ENCODE measurements at regions not wholly inside any gene's neighbourhood (a gene's known extent, or its start where the extent isn't known, plus 50 kb on each side); places are given as distances from the start of the nearest gene placed in this dataset.

DNA sequence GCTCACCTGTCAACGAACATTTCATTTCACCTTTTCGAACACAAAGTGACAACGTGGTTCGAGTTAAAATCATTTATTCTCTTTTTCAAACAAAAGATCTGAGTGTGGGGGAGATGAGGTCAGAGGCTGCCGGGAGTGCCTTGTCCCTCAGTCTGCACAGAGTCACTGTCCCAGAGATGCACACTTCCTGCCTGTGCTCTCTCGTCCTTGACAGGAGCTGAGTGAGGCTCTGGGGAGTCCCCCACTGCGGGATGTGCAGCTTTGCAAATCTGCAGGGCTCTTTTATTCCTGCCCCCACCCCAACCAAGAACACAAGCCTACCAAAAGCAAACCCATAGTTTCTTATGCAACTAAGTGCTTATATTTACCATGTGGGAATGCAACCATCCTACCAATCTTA lies 497.8 kb downstream of the EIPR1 start:
- peaks cover 12% of the 10 kb centered on the region for H3K4me1 ChIP-seq (ENCODE audit: control insufficient read depth, insufficient read depth, low read length)
- CTCF ChIA-PET = interaction anchor here (0.5 kb wide), 1 partner anchor 32 kb away, joined by 5 read pairs; no protein-coding TSS in a partner anchor
- H3K4me3 ChIP-seq = no peak overlapping the region
- H3K9me3 ChIP-seq (replicated peaks; ENCODE audit: control insufficient read depth, insufficient read depth, low read length) = peaks cover 3% of the 10 kb centered on the region; the same call in 1 of the 3 replicates
- intact Hi-C loops (cut with micrococcal nuclease; ENCODE audit: unreplicated experiment) = no loop called here
- SMC1A ChIA-PET (ENCODE audit: uncharacterized antibody, unreplicated experiment) = no interaction called here
- BruUV-seq (replicated peaks) = no TSS peak
- POLR2A ChIA-PET = no interaction called here
- no peaks in the 10 kb centered on the region for H3K79me2 ChIP-seq (ENCODE audit: control insufficient read depth, insufficient read depth, low read length)
- ATAC-seq (peak; percentile 89), DNase-seq (ENCODE audit: low read depth, low spot score) (peak; percentile 27), FAIRE-seq (peak; percentile 91)
- RAD21 ChIA-PET (ENCODE audit: unreplicated experiment) = interaction anchor here (1.0 kb wide), 1 partner anchor 29 kb away, joined by 4 read pairs; no protein-coding TSS in a partner anchor
- no peak overlapping the region; the same call in 1 of the 2 replicates for H2AFZ ChIP-seq (ENCODE audit: control insufficient read depth, low read depth, low read length)
- no peak overlapping the region for H3K4me2 ChIP-seq (ENCODE audit: control insufficient read depth, insufficient read depth)
- no peak overlapping the region for H3K27ac ChIP-seq (ENCODE audit: control insufficient read depth, insufficient read depth)
- no peak overlapping the region; the same call in 1 of the 2 replicates for H3K9ac ChIP-seq (ENCODE audit: control insufficient read depth, insufficient read depth, low read length)
- no peaks in the 10 kb centered on the region for H4K20me1 ChIP-seq (ENCODE audit: control insufficient read depth, insufficient read depth)
- H3K27me3 ChIP-seq (replicated peaks in 1 of 2; ENCODE audit: control insufficient read depth in 2 of 2, insufficient read depth in 2 of 2, low read length in 1 of 2) = no peaks in the 10 kb centered on the region
- 10% methylated on average over 7 of the region's 7 CpGs for WGBS (ENCODE audit: insufficient coverage, insufficient replicate concordance, low lambda C conversion rate, missing lambda C conversion rate)
- in situ Hi-C loops (cut with MboI) = no loop called here
- H3K36me3 ChIP-seq (ENCODE audit: control insufficient read depth in 2 of 2, insufficient read depth in 2 of 2, low read length in 1 of 2) = no peaks in the 10 kb centered on the region
- TF ChIP-seq ZZZ3 (IDR thresholded peaks at IDR 0.05; ENCODE audit: control insufficient read depth, insufficient read length, low read depth) = no peak
- TF ChIP-seq SREBF1 (IDR thresholded peaks at IDR 0.05; ENCODE audit: low read length) = no peak
- no peak for TF ChIP-seq RELA (IDR thresholded peaks at IDR 0.05; ENCODE audit: borderline replicate concordance, partially characterized antibody)
- peak; percentile 12 to 23; a peak in 1 of 4 replicates for TF ChIP-seq IKZF2 (IDR thresholded peaks at IDR 0.05)
- TF ChIP-seq EED (IDR thresholded peaks at IDR 0.05; ENCODE audit: low read depth) = peak; percentile 73
- TF ChIP-seq SPI1 (IDR thresholded peaks at IDR 0.05; ENCODE audit: borderline replicate concordance, insufficient read depth, low read depth, low read length) = peak; percentile 56; the same call in 1 of the 2 replicates
- no peak for TF ChIP-seq NBN (IDR thresholded peaks at IDR 0.05)
- no peak for TF ChIP-seq ZNF207 (IDR thresholded peaks at IDR 0.05; ENCODE audit: borderline replicate concordance)
- TF ChIP-seq, protein P1, sequence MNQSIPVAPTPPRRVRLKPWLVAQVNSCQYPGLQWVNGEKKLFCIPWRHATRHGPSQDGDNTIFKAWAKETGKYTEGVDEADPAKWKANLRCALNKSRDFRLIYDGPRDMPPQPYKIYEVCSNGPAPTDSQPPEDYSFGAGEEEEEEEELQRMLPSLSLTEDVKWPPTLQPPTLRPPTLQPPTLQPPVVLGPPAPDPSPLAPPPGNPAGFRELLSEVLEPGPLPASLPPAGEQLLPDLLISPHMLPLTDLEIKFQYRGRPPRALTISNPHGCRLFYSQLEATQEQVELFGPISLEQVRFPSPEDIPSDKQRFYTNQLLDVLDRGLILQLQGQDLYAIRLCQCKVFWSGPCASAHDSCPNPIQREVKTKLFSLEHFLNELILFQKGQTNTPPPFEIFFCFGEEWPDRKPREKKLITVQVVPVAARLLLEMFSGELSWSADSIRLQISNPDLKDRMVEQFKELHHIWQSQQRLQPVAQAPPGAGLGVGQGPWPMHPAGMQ (IDR thresholded peaks at IDR 0.05; ENCODE audit: borderline replicate concordance) = no peak
- TF ChIP-seq, protein P2, sequence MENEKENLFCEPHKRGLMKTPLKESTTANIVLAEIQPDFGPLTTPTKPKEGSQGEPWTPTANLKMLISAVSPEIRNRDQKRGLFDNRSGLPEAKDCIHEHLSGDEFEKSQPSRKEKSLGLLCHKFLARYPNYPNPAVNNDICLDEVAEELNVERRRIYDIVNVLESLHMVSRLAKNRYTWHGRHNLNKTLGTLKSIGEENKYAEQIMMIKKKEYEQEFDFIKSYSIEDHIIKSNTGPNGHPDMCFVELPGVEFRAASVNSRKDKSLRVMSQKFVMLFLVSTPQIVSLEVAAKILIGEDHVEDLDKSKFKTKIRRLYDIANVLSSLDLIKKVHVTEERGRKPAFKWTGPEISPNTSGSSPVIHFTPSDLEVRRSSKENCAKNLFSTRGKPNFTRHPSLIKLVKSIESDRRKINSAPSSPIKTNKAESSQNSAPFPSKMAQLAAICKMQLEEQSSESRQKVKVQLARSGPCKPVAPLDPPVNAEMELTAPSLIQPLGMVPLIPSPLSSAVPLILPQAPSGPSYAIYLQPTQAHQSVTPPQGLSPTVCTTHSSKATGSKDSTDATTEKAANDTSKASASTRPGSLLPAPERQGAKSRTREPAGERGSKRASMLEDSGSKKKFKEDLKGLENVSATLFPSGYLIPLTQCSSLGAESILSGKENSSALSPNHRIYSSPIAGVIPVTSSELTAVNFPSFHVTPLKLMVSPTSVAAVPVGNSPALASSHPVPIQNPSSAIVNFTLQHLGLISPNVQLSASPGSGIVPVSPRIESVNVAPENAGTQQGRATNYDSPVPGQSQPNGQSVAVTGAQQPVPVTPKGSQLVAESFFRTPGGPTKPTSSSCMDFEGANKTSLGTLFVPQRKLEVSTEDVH (IDR thresholded peaks at IDR 0.05; ENCODE audit: low read depth, partially characterized antibody) = no peak
- no peak for TF ChIP-seq EP300 (IDR thresholded peaks at IDR 0.05; ENCODE audit: borderline replicate concordance in 1 of 2, control insufficient read depth in 1 of 2, low read depth in 2 of 2, low read length in 2 of 2)
- TF ChIP-seq, protein P3, sequence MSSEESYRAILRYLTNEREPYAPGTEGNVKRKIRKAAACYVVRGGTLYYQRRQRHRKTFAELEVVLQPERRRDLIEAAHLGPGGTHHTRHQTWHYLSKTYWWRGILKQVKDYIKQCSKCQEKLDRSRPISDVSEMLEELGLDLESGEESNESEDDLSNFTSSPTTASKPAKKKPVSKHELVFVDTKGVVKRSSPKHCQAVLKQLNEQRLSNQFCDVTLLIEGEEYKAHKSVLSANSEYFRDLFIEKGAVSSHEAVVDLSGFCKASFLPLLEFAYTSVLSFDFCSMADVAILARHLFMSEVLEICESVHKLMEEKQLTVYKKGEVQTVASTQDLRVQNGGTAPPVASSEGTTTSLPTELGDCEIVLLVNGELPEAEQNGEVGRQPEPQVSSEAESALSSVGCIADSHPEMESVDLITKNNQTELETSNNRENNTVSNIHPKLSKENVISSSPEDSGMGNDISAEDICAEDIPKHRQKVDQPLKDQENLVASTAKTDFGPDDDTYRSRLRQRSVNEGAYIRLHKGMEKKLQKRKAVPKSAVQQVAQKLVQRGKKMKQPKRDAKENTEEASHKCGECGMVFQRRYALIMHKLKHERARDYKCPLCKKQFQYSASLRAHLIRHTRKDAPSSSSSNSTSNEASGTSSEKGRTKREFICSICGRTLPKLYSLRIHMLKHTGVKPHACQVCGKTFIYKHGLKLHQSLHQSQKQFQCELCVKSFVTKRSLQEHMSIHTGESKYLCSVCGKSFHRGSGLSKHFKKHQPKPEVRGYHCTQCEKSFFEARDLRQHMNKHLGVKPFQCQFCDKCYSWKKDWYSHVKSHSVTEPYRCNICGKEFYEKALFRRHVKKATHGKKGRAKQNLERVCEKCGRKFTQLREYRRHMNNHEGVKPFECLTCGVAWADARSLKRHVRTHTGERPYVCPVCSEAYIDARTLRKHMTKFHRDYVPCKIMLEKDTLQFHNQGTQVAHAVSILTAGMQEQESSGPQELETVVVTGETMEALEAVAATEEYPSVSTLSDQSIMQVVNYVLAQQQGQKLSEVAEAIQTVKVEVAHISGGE (CRISPR knock-in tag; IDR thresholded peaks at IDR 0.05) = no peak
- TF ChIP-seq ZBED1 (IDR thresholded peaks at IDR 0.05; ENCODE audit: borderline replicate concordance) = no peak
- peak; percentile 46; the same call in 1 of the 2 replicates for TF ChIP-seq RUNX3 (IDR thresholded peaks at IDR 0.05; ENCODE audit: low read length)
- no peak for TF ChIP-seq SMARCA5 (IDR thresholded peaks at IDR 0.05)
- TF ChIP-seq PAX5 (IDR thresholded peaks at IDR 0.05; ENCODE audit: borderline replicate concordance, low read depth, low read length) = peak; percentile 79; the same call in 1 of the 2 replicates
- TF ChIP-seq BRCA1 (IDR thresholded peaks at IDR 0.05; ENCODE audit: low read depth, low read length) = no peak
- no peak for TF ChIP-seq SMC3 (IDR thresholded peaks at IDR 0.05; ENCODE audit: borderline replicate concordance, low read length)

Measured in GM12878 (cell line).